ENCODE measurements at regions not wholly inside any gene's neighbourhood (a gene's known extent, or its start where the extent isn't known, plus 50 kb on each side); places are given as distances from the start of the nearest gene placed in this dataset.

- H4K20me1 ChIP-seq (ENCODE audit: insufficient read depth, low read length) = no peaks in the 10 kb centered on the region
- no TSS peak for BruUV-seq (replicated peaks)
- no peak overlapping the region for H3K18ac ChIP-seq (ENCODE audit: low read depth, low read length)
- DNase-seq = no peak
- peaks cover 7% of the 10 kb centered on the region for H3K9me3 ChIP-seq (ENCODE audit: control insufficient read depth, insufficient read depth, low read length)
- TF ChIP-seq NFE2L2 (IDR thresholded peaks at IDR 0.05; ENCODE audit: low read depth, low read length) = no peak
- no peak for TF ChIP-seq BHLHE40 (IDR thresholded peaks at IDR 0.05; ENCODE audit: low read depth, low read length)
- TF ChIP-seq MAFK (IDR thresholded peaks at IDR 0.05; ENCODE audit: low read depth, low read length) = no peak
- no peak for TF ChIP-seq MXI1 (IDR thresholded peaks at IDR 0.05; ENCODE audit: borderline replicate concordance, low read depth, low read length)
- no peak for TF ChIP-seq RFX5 (IDR thresholded peaks at IDR 0.05; ENCODE audit: low read depth, low read length)
- no peak for TF ChIP-seq CEBPB (IDR thresholded peaks at IDR 0.05; ENCODE audit: low read depth, low read length)
- TF ChIP-seq RAD21 (IDR thresholded peaks at IDR 0.05; ENCODE audit: low read length) = no peak
- TF ChIP-seq CTCF (conservative IDR thresholded peaks at IDR 0.05; ENCODE audit: low read depth, low read length) = no peak
- TF ChIP-seq CHD1 (IDR thresholded peaks at IDR 0.05; ENCODE audit: low read depth, low read length) = no peak
- no peak for TF ChIP-seq RCOR1 (IDR thresholded peaks at IDR 0.05; ENCODE audit: insufficient replicate concordance, low read length)
- no peak for TF ChIP-seq SMC3 (IDR thresholded peaks at IDR 0.05; ENCODE audit: low read depth, low read length)
- TF ChIP-seq USF2 (IDR thresholded peaks at IDR 0.05; ENCODE audit: low read depth, low read length) = no peak
- TF ChIP-seq FOS (IDR thresholded peaks at IDR 0.05; ENCODE audit: low read depth, low read length) = no peak
- TF ChIP-seq ELK1 (IDR thresholded peaks at IDR 0.05; ENCODE audit: borderline replicate concordance, low read depth, low read length) = no peak
- no peak for TF ChIP-seq POLR2A (IDR thresholded peaks at IDR 0.05; ENCODE audit: low read depth, low read length)
- TF ChIP-seq MAZ (IDR thresholded peaks at IDR 0.05; ENCODE audit: borderline replicate concordance, low read depth, low read length) = no peak
- no CpG with 5 or more reads among the region's 5 CpGs for WGBS, 2 experiments (ENCODE audit: extremely low coverage in 2 of 2, insufficient read length in 1 of 2)
- H3K36me3 ChIP-seq (ENCODE audit: control insufficient read depth, insufficient read depth, low read length) = no peaks in the 10 kb centered on the region
- no peaks in the 10 kb centered on the region for H3K9me1 ChIP-seq (ENCODE audit: insufficient read depth, low read length)
- no peak overlapping the region for H4K5ac ChIP-seq (ENCODE audit: low read depth, low read length)
- ChIA-PET POLR2A (ENCODE audit: unreplicated experiment) (no interaction called here), CTCF (interaction anchor here (0.6 to 1.8 kb wide), 8 partner anchors 17 to 1519 kb away, joined by 3 to 10 read pairs (median 4); no protein-coding TSS in a partner anchor)
- H2BK15ac ChIP-seq (ENCODE audit: low read depth, low read length) = no peak overlapping the region
- H3K4me3 ChIP-seq (ENCODE audit: insufficient read depth, low read depth, low read length) = no peak overlapping the region
- H3K4ac ChIP-seq (ENCODE audit: low read depth, low read length) = no peak overlapping the region
- in situ Hi-C loops (cut with MboI; ENCODE audit: low sequenced_read_pairs) (loop anchor here (25.0 kb wide), 1 partner anchor 1481 kb away; no protein-coding TSS in a partner anchor), dilution Hi-C loops (cut with HindIII; ENCODE audit: low sequenced_read_pairs, unreplicated experiment) (no loop called here), intact Hi-C loops (cut with micrococcal nuclease) (no loop called here)
- no peak overlapping the region for H3K9ac ChIP-seq (ENCODE audit: low read depth, low read length)
- H2AK5ac ChIP-seq (ENCODE audit: low read depth, low read length) = no peak overlapping the region
- no peak overlapping the region for H2BK120ac ChIP-seq (ENCODE audit: low read depth, low read length)
- H2BK20ac ChIP-seq (ENCODE audit: low read depth, low read length) = no peak overlapping the region
- H3K14ac ChIP-seq (replicated peaks; ENCODE audit: low read depth, low read length) = no peak overlapping the region
- no peak overlapping the region for H2AK9ac ChIP-seq (replicated peaks; ENCODE audit: low read depth, low read length, poor library complexity)
- H4K91ac ChIP-seq (ENCODE audit: insufficient read depth, low read depth, low read length) = no peak overlapping the region
- no peak overlapping the region for H3K23ac ChIP-seq (ENCODE audit: low read depth, low read length)
- H3K4me2 ChIP-seq (ENCODE audit: low read depth, low read length) = no peak overlapping the region
- no peak overlapping the region for H3K56ac ChIP-seq (ENCODE audit: extremely low read depth, insufficient read depth, low read length)
- no peak for ATAC-seq (ENCODE audit: low read depth)
- no peaks in the 10 kb centered on the region for H3K4me1 ChIP-seq (ENCODE audit: control insufficient read depth, insufficient read depth, low read length)
- no peak overlapping the region for H2BK5ac ChIP-seq (ENCODE audit: low read depth, low read length, poor library complexity, severe bottlenecking)
- H3K27me3 ChIP-seq (ENCODE audit: control insufficient read depth, insufficient read depth, low read length) = peaks cover 5% of the 10 kb centered on the region; the same call in 1 of the 2 replicates
- H3K79me1 ChIP-seq (ENCODE audit: low read depth in 1 of 2, low read length in 2 of 2) = no peaks in the 10 kb centered on the region
- no peak overlapping the region for H2AFZ ChIP-seq (replicated peaks; ENCODE audit: low read length, poor library complexity)
- no peak overlapping the region for H3K27ac ChIP-seq (ENCODE audit: insufficient read depth, low read length)
- no peak overlapping the region for H4K8ac ChIP-seq (ENCODE audit: low read depth in 2 of 2, low read length in 2 of 2)
Measured at GRCh38 chr1:240005997-240006650, 85.6 kb upstream of the FMN2 start.

Measured in IMR-90 (cell line).